ENCODE measurements at regions not wholly inside any gene's neighbourhood (a gene's known extent, or its start where the extent isn't known, plus 50 kb on each side); places are given as distances from the start of the nearest gene placed in this dataset.

GRCh38 chr6:150777736-150778135, 87.8 kb upstream of the MTHFD1L start:
- TF ChIP-seq CTCF (IDR thresholded peaks at IDR 0.05; ENCODE audit: insufficient read depth, low read length, poor library complexity, severe bottlenecking) (no peak), EZH2phosphoT487 (conservative IDR thresholded peaks at IDR 0.05; ENCODE audit: low read length) (no peak)

All from SU-DHL-6 (cell line).